HepG2 (cell line): ENCODE measurements at regions not wholly inside any gene's neighbourhood (a gene's known extent, or its start where the extent isn't known, plus 50 kb on each side); places are given as distances from the start of the nearest gene placed in this dataset.

Experiments used
- CTCF ChIP-seq: sonication (generic); formaldehyde crosslinking; IDR thresholded peaks from 2 replicates; pipeline ENCODE4 v1.5.0; 2020; ENCODE audit warnings: mild to moderate bottlenecking, missing genetic modification reagents, moderate library complexity
- FOXA1 ChIP-seq, 2 experiments: fragments of 450-650 bp in 1 of 2; sonication (generic) in 1 of 2; formaldehyde crosslinking in 1 of 2; IDR thresholded peaks; 2 replicates each; pipeline versions ENCODE4 v1.4.0 to v1.6.1; 2016 to 2020; ENCODE audit warnings: missing genetic modification reagents in 1 of 2
- FOXO4 ChIP-seq: sonication (generic); formaldehyde crosslinking; conservative IDR thresholded peaks from 2 replicates; pipeline ENCODE4 v1.8.1; 2023; ENCODE audit warnings: missing genetic modification reagents
- HOXA7 ChIP-seq: sonication (generic); formaldehyde crosslinking; IDR thresholded peaks from 2 replicates; pipeline ENCODE4 v1.8.1; 2022; ENCODE audit warnings: mild to moderate bottlenecking, missing genetic modification reagents, moderate library complexity
- KAT2B ChIP-seq: fragments of 150-350 bp; IDR thresholded peaks from 2 replicates; pipeline ENCODE4 v1.6.1; 2014; ENCODE audit warnings: low read depth, low read length, borderline replicate concordance
- NFYB ChIP-seq: sonication (generic); formaldehyde crosslinking; IDR thresholded peaks from 2 replicates; pipeline ENCODE4 v1.4.0; 2020; ENCODE audit warnings: missing genetic modification reagents
- PAX8 ChIP-seq: sonication (generic); formaldehyde crosslinking; IDR thresholded peaks from 2 replicates; pipeline ENCODE4 v1.8.0; 2022; ENCODE audit warnings: mild to moderate bottlenecking, missing genetic modification reagents, borderline replicate concordance
- PHF20 ChIP-seq: sonication (generic); formaldehyde crosslinking; IDR thresholded peaks from 2 replicates; pipeline ENCODE4 v1.5.0; 2020; ENCODE audit warnings: mild to moderate bottlenecking, missing genetic modification reagents
- RAD21 ChIP-seq: fragments of 450-650 bp; formaldehyde crosslinking; IDR thresholded peaks from 2 replicates; pipeline ENCODE4 v1.5.0; 2020; ENCODE audit warnings: mild to moderate bottlenecking
- REL ChIP-seq: sonication (generic); formaldehyde crosslinking; conservative IDR thresholded peaks from 2 replicates; pipeline ENCODE4 v1.8.0; 2022; ENCODE audit warnings: mild to moderate bottlenecking, missing genetic modification reagents, moderate library complexity
- YEATS4 ChIP-seq: sonication (generic); formaldehyde crosslinking; IDR thresholded peaks from 2 replicates; pipeline ENCODE4 v1.4.0; 2020; ENCODE audit warnings: missing genetic modification reagents, borderline replicate concordance
- ZNF501 ChIP-seq: sonication (generic); formaldehyde crosslinking; IDR thresholded peaks from 2 replicates; pipeline ENCODE4 v1.5.1; 2020; ENCODE audit warnings: mild to moderate bottlenecking, moderate library complexity, missing genetic modification reagents
- ZNF678 ChIP-seq: sonication (generic); formaldehyde crosslinking; IDR thresholded peaks from 2 replicates; pipeline ENCODE4 v1.4.0; 2020; ENCODE audit warnings: mild to moderate bottlenecking, missing genetic modification reagents
- ZNF746 ChIP-seq: sonication (generic); formaldehyde crosslinking; IDR thresholded peaks from 2 replicates; pipeline ENCODE4 v1.8.0; 2022; ENCODE audit warnings: mild to moderate bottlenecking, missing genetic modification reagents

- TF ChIP-seq HOXA7 (no peak), RAD21 (no peak), ZNF501 (CRISPR knock-in tag) (no peak), CTCF (no peak), PAX8 (CRISPR knock-in tag) (no peak), ZNF746 (no peak), FOXO4 (CRISPR knock-in tag) (no peak), KAT2B (no peak), YEATS4 (CRISPR knock-in tag) (no peak), NFYB (no peak), PHF20 (no peak), FOXA1 (IDR thresholded peaks at IDR 0.05) (no peak), FOXA1 (CRISPR knock-in tag; IDR thresholded peaks at IDR 0.05) (no peak), ZNF678 (CRISPR knock-in tag) (no peak), REL (CRISPR knock-in tag) (no peak)
These were observed 881.4 kb downstream of the DIPK2A start for GRCh38 chr3:144852999-144853398.
